ENCODE measurements at regions not wholly inside any gene's neighbourhood (a gene's known extent, or its start where the extent isn't known, plus 50 kb on each side); places are given as distances from the start of the nearest gene placed in this dataset.

GRCh38 chr4:79178760-79179159, 147.1 kb downstream of the NAA11 start:
- in situ Hi-C loops (cut with HindIII; ENCODE audit: low pct_unique_long_range_greater_than_20kb, low sequenced_read_pairs), result no loop called here
- BruUV-seq (replicated peaks), result no TSS peak
- TF ChIP-seq TCF7L2 (IDR thresholded peaks at IDR 0.05; ENCODE audit: low read depth, low read length) (no peak), REST (IDR thresholded peaks at IDR 0.05; ENCODE audit: insufficient read depth in 1 of 2, low read depth in 2 of 2, low read length in 1 of 2) (no peak), CTCF (IDR thresholded peaks at IDR 0.05) (no peak), POLR2AphosphoS5 (IDR thresholded peaks at IDR 0.05; ENCODE audit: low read depth, low read length) (no peak), SIN3A (IDR thresholded peaks at IDR 0.05; ENCODE audit: borderline replicate concordance, insufficient read depth, low read depth, low read length) (no peak)
- CTCF ChIA-PET, result no interaction called here
- no peak overlapping the region for H3K4me3 ChIP-seq (ENCODE audit: low read depth in 2 of 2, low read length in 2 of 2)
- intact Hi-C loops (cut with micrococcal nuclease; ENCODE audit: unreplicated experiment), result no loop called here
- no peaks in the 10 kb centered on the region for H3K27me3 ChIP-seq (ENCODE audit: control insufficient read depth, insufficient read depth, low read length)
- H3K27ac ChIP-seq (ENCODE audit: low read length), result no peak overlapping the region
- H3K4me1 ChIP-seq (ENCODE audit: control insufficient read depth, insufficient read depth, low read length), result no peaks in the 10 kb centered on the region
- no peak for DNase-seq (ENCODE audit: low read depth, low spot score)
- ATAC-seq, result no peak
- H3K9me3 ChIP-seq (ENCODE audit: control insufficient read depth, insufficient read depth, low read depth, low read length), result no peaks in the 10 kb centered on the region
- POLR2A ChIA-PET, result no interaction called here
- H3K36me3 ChIP-seq (ENCODE audit: control insufficient read depth, insufficient read depth, low read length), result no peaks in the 10 kb centered on the region

GRCh38 chr4:79177388-79177787, 148.5 kb downstream of the NAA11 start:
- POLR2A ChIA-PET, result no interaction called here
- CTCF ChIA-PET, result no interaction called here
- Histone ChIP-seq H3K4me3 (ENCODE audit: low read depth in 2 of 2, low read length in 2 of 2) (no peak overlapping the region), H3K9me3 (ENCODE audit: control insufficient read depth, insufficient read depth, low read depth, low read length) (no peaks in the 10 kb centered on the region), H3K27ac (ENCODE audit: low read length) (no peak overlapping the region), H3K36me3 (ENCODE audit: control insufficient read depth, insufficient read depth, low read length) (no peaks in the 10 kb centered on the region), H3K4me1 (ENCODE audit: control insufficient read depth, insufficient read depth, low read length) (no peaks in the 10 kb centered on the region), H3K27me3 (ENCODE audit: control insufficient read depth, insufficient read depth, low read length) (no peaks in the 10 kb centered on the region)
- in situ Hi-C loops (cut with HindIII; ENCODE audit: low pct_unique_long_range_greater_than_20kb, low sequenced_read_pairs), result no loop called here
- DNase-seq (ENCODE audit: low read depth, low spot score) (no peak), ATAC-seq (no peak)
- TF ChIP-seq SIN3A (IDR thresholded peaks at IDR 0.05; ENCODE audit: borderline replicate concordance, insufficient read depth, low read depth, low read length), result no peak
- TF ChIP-seq TCF7L2 (IDR thresholded peaks at IDR 0.05; ENCODE audit: low read depth, low read length), result no peak
- TF ChIP-seq CTCF (IDR thresholded peaks at IDR 0.05), result no peak
- TF ChIP-seq REST (IDR thresholded peaks at IDR 0.05; ENCODE audit: insufficient read depth in 1 of 2, low read depth in 2 of 2, low read length in 1 of 2), result no peak
- no peak for TF ChIP-seq POLR2AphosphoS5 (IDR thresholded peaks at IDR 0.05; ENCODE audit: low read depth, low read length)
- intact Hi-C loops (cut with micrococcal nuclease; ENCODE audit: unreplicated experiment), result no loop called here
- BruUV-seq (replicated peaks), result no TSS peak

All from Panc1 (cell line).